ENCODE measurements at regions not wholly inside any gene's neighbourhood (a gene's known extent, or its start where the extent isn't known, plus 50 kb on each side); places are given as distances from the start of the nearest gene placed in this dataset.

- no peak overlapping the region for H3K27ac ChIP-seq
- CTCF ChIA-PET = interaction anchor here (0.6 kb wide), 1 partner anchor 148 kb away, joined by 3 read pairs; no protein-coding TSS in a partner anchor
- POLR2A ChIA-PET (ENCODE audit: low non-redundant PET) = no interaction called here
- no peak for TF ChIP-seq CTCF (conservative IDR thresholded peaks at IDR 0.05; ENCODE audit: low read depth)
- DNase-seq (ENCODE audit: low spot score) = no peak
Observed at GRCh38 chr1:237999426-238000052, 108.8 kb upstream of the ZP4 start.

GRCh38 chr1:237998581-237998980 lies 107.9 kb upstream of the ZP4 start:
- ChIA-PET POLR2A (ENCODE audit: low non-redundant PET) (no interaction called here), CTCF (no interaction called here)
- no peak for DNase-seq (ENCODE audit: low spot score)
- H3K27ac ChIP-seq = no peak overlapping the region
- TF ChIP-seq CTCF (conservative IDR thresholded peaks at IDR 0.05; ENCODE audit: low read depth) = no peak

- CTCF ChIA-PET = no interaction called here
- H3K27ac ChIP-seq = no peak overlapping the region
- no peak for DNase-seq (ENCODE audit: low spot score)
- POLR2A ChIA-PET (ENCODE audit: low non-redundant PET) = no interaction called here
- TF ChIP-seq CTCF (conservative IDR thresholded peaks at IDR 0.05; ENCODE audit: low read depth) = no peak
Observed at GRCh38 chr1:237983496-237983895, 92.8 kb upstream of the ZP4 start.

- POLR2A ChIA-PET (ENCODE audit: low non-redundant PET) = no interaction called here
- DNase-seq (ENCODE audit: low spot score) = no peak
- CTCF ChIA-PET = interaction anchor here (0.8 kb wide), 1 partner anchor 11 kb away, joined by 3 read pairs; no protein-coding TSS in a partner anchor
Observed at GRCh38 chr1:237981223-237981622, 90.5 kb upstream of the ZP4 start.

GRCh38 chr1:237976331-237976730 lies 85.6 kb upstream of the ZP4 start:
- ChIA-PET POLR2A (ENCODE audit: low non-redundant PET) (no interaction called here), CTCF (no interaction called here)
- no peak for TF ChIP-seq CTCF (conservative IDR thresholded peaks at IDR 0.05; ENCODE audit: low read depth)
- no peak for DNase-seq (ENCODE audit: low spot score)
- no peak overlapping the region for H3K27ac ChIP-seq

More at GRCh38 chr1:237981223-237981622, 90.5 kb upstream of the ZP4 start:
- TF ChIP-seq CTCF (conservative IDR thresholded peaks at IDR 0.05; ENCODE audit: low read depth) = no peak
- H3K27ac ChIP-seq = no peak overlapping the region

GRCh38 chr1:237975903-237976302 lies 85.2 kb upstream of the ZP4 start:
- TF ChIP-seq CTCF (conservative IDR thresholded peaks at IDR 0.05; ENCODE audit: low read depth) = no peak
- DNase-seq (ENCODE audit: low spot score) = no peak
- ChIA-PET POLR2A (ENCODE audit: low non-redundant PET) (no interaction called here), CTCF (no interaction called here)
- no peak overlapping the region for H3K27ac ChIP-seq

All from RWPE1 (cell line).